ENCODE measurements at regions not wholly inside any gene's neighbourhood (a gene's known extent, or its start where the extent isn't known, plus 50 kb on each side); places are given as distances from the start of the nearest gene placed in this dataset.
A peak's percentile ranks its signal among the peaks of the same experiment; 100 is the strongest.
"Not testable (repeated sequence)": the region's sequence is repeated elsewhere in the genome, so short reads cannot be mapped to it uniquely, and the experiment has no call there.

DNA sequence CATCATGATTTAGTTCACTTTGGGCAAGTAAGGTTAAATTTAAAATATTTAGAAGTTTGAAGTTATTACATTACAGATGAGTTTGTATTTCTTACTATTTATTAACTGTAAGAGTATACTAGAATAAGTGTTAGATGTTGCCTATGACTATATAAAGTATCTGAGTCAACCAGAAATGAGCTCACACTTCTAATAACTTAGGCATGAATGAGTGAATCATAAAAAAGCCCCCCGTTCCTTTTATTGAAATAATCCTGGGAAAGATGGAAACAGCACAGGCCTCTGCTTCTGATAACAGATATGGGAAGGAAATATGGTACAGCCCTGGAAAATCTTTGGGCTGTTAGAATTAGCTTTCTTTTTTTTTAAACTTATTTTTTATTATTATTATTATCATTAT, 66.6 kb upstream of the TGFBR2 start:
- DNase-seq (ENCODE audit: extremely low read depth, low read depth, low spot score) = no peak

DNA sequence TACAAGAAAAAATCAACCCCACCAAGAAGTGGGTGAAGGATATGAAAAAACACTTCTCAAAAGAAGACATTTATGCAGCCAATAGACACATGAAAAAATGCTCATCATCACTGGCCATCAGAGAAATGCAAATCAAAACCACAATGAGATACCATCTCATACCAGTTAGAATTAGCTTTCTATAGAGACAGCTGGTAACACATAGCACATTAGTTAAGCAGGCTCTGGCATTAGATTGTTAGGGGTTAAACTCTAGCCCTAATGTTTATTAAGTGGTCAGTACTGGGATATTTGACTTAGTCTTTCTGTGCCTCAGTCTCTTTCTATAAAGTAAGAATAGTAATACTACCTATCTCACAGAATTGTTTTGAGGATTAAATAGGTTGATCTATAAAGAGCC, 65.2 kb upstream of the TGFBR2 start:
- DNase-seq (ENCODE audit: extremely low read depth, low read depth, low spot score) = not testable (repeated sequence)

DNA sequence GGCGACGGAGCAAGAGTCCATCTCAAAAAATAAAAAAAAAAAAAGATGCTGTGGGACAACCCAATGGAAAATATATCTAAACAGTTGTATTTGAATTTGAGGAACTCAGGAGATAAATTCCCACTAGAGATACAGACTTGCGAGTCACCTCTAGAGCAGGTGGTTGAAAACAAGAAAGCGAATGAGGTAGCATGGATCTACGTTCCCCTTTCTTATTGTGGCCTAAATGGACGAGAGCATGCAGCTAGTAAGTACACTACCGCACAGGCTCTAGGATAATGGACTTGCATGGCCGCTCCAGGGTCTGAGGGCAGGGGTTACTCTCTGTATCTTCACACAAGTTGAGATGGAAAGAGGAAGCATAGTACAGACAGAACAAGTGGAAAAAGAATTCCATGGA, 63.5 kb upstream of the TGFBR2 start:
- DNase-seq (ENCODE audit: extremely low read depth, low read depth, low spot score) = no peak

DNA sequence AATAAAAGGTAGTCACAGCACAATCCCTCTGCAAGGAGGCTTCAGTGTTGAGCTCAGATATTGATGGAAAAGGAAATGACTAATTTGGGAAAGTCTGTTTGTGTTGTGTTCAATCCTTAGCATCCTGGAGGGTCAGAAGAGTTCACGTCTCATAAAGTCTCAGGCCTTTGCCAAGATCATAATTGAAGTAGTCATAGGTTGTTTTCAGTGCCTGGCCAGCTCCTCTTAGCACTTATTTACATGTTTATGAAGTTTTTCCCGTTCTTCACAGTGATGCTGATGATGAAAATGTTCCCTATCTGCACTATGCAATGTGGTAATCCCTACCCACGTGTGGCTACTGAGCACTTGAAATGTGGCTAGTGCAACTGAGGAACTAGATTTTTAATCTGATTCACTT, 61.6 kb upstream of the TGFBR2 start:
- DNase-seq (ENCODE audit: extremely low read depth, low read depth, low spot score) = peak; percentile 98

DNA sequence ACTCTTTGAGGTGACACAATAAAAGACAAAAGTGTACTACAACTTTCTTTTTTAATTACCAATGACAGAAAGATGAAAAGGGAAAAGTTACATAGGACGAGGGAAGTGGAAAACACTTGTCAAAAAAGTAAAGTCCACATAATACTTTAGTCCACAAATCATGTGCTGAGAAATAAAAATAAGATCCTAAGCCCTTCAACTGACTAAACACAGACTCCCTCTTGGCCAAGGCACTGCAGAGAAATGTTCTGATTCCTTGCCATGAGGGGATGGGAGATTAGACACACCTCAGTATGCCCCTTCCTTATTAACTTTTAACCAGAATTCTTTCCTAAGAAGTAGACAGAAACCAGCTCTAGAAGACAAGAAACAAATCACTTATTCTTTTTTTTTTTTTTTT, 59.5 kb upstream of the TGFBR2 start:
- no peak for DNase-seq (ENCODE audit: extremely low read depth, low read depth, low spot score)

DNA sequence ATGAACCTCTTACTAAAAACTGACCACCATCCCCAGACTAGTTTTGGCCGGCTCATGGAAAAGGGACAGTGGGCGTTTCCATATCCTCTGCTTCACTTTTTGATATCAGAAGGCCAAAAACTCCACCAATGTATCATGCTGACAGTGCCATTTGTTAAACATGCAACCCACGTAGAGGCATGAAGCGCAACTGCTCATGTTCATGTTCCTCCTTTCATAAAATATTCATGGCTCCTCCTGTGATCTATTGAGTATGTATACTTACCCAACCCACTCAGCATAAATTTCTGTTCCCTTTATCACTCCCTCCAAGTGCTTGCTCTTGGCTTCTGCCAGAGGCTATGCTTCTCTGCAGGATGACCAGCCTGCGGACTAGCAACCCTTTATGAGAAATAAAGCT, 58.7 kb upstream of the TGFBR2 start:
- DNase-seq (ENCODE audit: extremely low read depth, low read depth, low spot score) = no peak

DNA sequence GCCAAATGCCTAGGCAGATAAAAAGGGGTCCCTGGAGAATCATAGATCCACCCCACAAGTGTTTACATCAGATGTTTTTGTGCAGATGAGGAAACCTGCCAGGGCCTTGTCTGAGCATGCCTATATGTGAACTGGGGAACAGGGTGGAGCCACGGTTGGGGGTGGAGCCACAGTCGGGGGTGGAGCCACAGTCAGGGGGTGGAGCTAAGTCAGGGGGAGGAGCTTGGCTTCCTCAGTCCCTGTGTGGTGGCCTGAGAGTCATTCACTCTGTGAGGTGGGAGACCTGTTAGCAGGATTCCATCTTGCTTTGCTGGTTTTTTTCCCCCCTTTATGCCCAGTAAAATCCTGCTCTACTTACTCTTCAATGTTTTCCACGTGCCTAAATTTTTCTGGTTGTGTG, 57.8 kb upstream of the TGFBR2 start:
- no peak for DNase-seq (ENCODE audit: extremely low read depth, low read depth, low spot score)

DNA sequence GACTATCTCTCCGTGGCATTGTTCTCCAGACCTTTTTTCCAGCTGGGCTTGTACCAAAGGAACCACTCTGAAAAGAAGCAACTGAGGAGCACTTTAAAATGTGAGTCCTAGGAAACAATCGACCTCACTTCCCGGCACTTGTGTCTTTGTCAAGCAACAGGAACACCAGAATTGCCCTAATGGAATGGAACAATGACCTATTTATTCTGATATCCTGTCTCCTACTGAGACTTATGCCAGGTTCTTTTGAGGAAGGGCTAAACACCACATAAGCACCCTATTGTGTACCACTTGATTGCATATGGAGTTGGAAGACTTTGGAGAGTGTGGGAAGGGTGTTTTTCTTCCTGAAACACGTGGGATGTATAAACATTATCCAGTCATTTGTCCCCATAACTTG, 56.8 kb upstream of the TGFBR2 start:
- no peak for DNase-seq (ENCODE audit: extremely low read depth, low read depth, low spot score)

DNA sequence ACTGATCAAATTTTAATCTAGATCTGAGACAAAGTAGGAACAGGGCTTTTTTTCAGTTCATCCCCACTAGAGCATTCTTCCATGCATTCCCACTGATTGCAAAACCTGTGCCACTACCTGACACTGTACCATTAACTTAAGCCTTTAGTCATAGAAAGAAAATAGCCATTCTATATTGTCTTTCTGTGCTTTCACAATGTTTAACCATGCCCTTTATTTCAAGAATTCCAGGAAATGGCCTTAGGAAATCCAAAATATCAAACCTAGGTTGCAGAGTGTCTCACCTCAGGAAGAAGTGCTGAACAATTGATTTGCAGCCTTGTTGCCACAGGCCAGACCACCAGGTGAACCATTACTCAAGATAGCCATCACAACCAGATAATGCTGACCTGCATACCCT, 56.2 kb upstream of the TGFBR2 start:
- no peak for DNase-seq (ENCODE audit: extremely low read depth, low read depth, low spot score)

DNA sequence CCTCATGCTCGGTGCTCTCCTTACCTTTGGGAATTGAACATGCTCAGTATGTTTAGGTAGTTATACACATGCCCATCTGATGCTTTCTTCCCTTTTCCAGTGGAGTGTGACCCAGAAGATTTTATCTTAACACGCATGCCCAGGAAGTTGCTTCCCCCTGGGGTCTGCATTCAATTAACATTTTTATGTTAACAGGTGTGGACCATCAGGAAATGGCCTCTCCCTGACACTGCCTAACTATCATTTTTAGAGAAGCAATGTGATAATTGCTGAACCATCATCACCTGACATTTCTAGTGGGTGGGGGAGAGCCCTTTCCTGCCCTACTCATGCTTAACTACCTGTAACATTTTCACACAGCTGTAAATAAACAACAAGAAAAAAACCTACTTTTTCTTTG, 55.1 kb upstream of the TGFBR2 start:
- no peak for DNase-seq (ENCODE audit: extremely low read depth, low read depth, low spot score)

DNA sequence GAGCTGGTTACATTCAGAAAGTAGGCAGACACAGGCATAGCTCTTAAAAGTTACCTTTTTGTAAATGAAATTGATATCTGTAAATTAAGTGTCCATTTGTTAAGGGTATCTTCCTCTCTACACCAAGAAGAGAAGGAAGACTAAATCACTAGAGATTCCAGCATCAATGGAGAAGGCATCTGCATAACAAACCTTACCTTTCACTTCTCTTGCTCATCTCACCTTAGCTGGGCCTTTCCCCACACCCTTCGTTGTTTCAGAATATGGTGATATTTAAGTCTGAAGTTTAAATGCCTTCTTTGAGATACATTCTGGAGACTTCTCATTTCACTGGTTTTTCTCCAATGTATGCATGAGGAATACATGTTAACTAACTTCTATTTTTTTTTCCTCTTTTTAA, 54.5 kb upstream of the TGFBR2 start:
- DNase-seq (ENCODE audit: extremely low read depth, low read depth, low spot score) = no peak

DNA sequence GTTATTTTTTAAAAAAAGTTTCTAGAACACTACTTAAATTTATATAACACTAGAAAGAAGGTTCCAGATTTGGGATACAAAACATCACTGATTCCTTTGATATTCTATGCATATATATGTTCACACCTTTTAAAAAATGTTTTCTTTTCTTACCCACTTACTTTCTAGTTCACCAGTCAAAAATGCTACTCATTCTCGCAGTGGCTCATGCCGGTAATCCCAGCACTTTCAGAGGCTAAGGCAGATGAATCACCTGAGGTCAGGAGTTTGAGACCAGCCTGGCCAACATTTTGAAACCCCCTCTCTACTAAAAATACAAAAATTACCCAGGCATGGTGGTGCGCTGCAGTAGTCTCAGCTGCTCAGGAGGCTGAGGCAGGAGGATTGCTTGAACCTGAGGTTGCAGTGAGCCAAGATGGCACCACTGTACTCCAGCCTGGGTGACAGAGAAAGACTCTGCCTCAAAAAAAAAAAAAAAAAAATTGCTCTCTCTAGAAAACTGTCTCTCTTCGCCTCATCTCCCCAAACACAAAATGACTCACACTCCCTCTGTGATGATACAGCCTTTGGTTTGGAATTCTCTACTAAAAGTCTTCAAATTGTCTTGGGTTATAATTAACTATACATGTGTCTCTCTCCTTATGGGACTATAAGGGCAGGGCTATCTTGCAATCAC, 52.6 kb upstream of the TGFBR2 start:
- DNase-seq (ENCODE audit: extremely low read depth, low read depth, low spot score) = no peak

DNA sequence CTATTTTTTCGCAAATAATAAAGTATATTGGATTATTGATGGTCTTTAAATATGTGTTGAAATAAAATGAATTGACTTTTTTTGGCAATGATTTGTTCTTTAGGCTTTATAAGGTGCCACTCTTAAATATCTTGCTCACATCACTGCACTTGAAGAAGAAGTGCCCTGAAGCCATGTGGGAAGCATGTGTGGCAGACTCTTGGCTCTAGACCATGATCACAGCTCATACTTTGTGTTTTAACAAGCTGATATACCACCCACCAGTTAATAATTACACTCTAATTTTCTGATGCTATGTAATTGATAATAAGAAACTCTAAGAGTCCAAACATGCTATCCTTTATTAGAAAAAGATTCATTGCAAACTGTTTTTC, 52.1 kb upstream of the TGFBR2 start:
- no peak for DNase-seq (ENCODE audit: extremely low read depth, low read depth, low spot score)

DNA sequence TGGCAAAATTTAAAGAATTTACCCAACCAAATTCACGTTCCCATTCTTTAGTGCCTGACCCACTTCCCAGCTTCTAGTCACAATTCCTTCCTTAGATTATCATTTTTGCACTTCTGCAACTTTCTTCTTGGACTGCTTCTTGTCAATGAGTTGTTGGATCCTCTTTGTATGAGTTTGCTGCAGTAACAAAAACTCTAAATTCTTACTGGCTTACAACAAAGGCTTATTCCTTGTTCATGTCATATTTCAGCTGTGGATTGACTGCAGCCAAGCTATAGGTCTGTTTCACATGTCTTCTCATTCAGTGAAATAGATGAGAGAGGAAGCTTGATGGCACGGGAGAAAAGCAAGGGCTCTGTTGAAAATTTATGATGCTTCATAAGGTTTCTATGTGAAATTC, 50.4 kb upstream of the TGFBR2 start:
- DNase-seq (ENCODE audit: extremely low read depth, low read depth, low spot score) = no peak

Measured in glomerular endothelial cell (primary cell).